ENCODE measurements at regions not wholly inside any gene's neighbourhood (a gene's known extent, or its start where the extent isn't known, plus 50 kb on each side); places are given as distances from the start of the nearest gene placed in this dataset.

DNA sequence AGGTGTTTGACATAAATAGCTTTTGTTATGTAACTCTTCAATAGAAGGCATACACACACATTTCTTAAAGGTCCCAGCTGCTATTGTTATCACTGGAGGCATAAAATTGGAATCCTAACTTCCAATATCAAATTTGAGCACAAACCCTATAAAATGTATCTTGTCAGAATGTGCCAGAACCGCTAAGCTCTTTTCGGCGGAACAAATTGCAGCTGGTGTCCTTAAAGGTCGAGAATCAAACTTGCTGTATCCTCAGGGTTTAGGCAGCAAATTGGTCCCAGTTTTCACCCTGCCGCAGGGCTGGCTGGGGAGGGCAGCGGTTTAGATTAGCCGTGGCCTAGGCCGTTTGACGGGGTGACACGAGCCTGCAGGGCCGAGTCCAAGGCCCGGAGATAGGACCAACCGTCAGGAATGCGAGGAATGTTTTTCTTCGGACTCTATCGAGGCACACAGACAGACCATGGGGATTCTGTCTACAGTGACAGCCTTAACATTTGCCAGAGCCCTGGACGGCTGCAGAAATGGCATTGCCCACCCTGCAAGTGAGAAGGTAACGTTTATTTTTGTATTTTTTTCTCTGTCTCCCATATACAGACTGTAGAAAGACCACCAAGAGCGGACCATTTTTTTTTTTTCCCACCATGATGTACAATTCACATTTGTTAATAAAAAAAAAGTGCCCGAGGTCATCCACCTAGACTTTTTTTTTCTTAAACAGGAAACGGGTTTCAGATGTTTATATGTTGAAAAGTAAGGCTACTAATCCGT, 297.1 kb downstream of the IRF8 start:
- intact Hi-C loops (cut with DNase I), result no loop called here
- H3K27me3 ChIP-seq, result no peaks in the 10 kb centered on the region
- DNase-seq, result no peak
- peak overlapping the region in 2 of 4 donors; percentile 18 to 32 for H3K4me3 ChIP-seq
- H3K27ac ChIP-seq, result peak overlapping the region; percentile 87 to 96 (median 92)
- TF ChIP-seq EP300 (IDR thresholded peaks at IDR 0.05) (no peak), POLR2AphosphoS5 (IDR thresholded peaks at IDR 0.05) (peak in 3 of 4 donors; percentile 17 to 32 (median 27))
- H3K36me3 ChIP-seq, result no peaks in the 10 kb centered on the region
- 53 to 54% methylated on average over 22 of the region's 22 CpGs for WGBS, 2 donors
- H3K9me3 ChIP-seq, result peaks cover 0 to 3% (median 0%) of the 10 kb centered on the region in 4 donors
- H3K4me1 ChIP-seq, result peaks cover 0 to 41% (median 35%) of the 10 kb centered on the region in 4 donors

DNA sequence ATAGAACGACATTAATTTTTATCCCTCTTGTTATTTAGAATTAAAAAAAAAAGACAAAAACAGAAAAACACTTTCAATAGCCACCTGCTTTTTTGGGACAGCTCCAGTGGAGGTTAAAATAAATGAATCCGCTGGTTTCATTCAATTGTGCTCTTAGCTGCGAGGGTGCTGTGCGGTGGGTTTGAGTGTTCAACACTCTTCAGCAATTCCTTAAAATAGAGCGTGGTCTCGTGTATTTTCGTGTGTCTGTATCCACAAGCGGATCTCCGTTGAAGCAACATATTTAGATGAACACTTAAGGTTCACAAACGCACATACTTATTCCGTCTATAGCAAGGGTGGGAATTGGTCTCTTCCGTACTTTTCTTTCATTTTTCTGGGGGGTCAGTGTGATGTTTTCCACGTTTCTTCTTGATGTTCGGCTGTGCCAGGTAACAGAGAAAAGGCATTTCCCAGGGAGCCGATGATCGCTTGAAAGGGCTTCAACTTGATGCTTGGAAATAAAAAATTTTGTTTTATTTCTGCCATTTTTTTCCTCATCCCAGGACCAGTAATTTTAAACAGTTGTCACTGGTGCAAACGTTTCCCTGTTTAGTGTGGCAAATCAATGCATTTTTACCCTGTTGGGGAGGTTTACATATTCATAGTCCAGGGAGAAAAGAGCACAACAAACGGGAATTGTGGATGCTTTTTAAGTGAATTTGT, 297.9 kb downstream of the IRF8 start:
- no peak for DNase-seq
- Histone ChIP-seq H3K36me3 (no peaks in the 10 kb centered on the region), H3K27ac (peak overlapping the region; percentile 87 to 96 (median 92)), H3K27me3 (no peaks in the 10 kb centered on the region), H3K4me1 (peaks cover 0 to 49% (median 43%) of the 10 kb centered on the region in 4 donors), H3K9me3 (peaks cover 0 to 3% (median 0%) of the 10 kb centered on the region in 4 donors), H3K4me3 (peak overlapping the region; percentile 1 to 32 (median 15))
- TF ChIP-seq, protein P1, sequence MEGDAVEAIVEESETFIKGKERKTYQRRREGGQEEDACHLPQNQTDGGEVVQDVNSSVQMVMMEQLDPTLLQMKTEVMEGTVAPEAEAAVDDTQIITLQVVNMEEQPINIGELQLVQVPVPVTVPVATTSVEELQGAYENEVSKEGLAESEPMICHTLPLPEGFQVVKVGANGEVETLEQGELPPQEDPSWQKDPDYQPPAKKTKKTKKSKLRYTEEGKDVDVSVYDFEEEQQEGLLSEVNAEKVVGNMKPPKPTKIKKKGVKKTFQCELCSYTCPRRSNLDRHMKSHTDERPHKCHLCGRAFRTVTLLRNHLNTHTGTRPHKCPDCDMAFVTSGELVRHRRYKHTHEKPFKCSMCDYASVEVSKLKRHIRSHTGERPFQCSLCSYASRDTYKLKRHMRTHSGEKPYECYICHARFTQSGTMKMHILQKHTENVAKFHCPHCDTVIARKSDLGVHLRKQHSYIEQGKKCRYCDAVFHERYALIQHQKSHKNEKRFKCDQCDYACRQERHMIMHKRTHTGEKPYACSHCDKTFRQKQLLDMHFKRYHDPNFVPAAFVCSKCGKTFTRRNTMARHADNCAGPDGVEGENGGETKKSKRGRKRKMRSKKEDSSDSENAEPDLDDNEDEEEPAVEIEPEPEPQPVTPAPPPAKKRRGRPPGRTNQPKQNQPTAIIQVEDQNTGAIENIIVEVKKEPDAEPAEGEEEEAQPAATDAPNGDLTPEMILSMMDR (IDR thresholded peaks at IDR 0.05), result no peak
- TF ChIP-seq POLR2A (IDR thresholded peaks at IDR 0.05) (no peak), EP300 (IDR thresholded peaks at IDR 0.05) (no peak), POLR2AphosphoS5 (IDR thresholded peaks at IDR 0.05) (no peak)
- intact Hi-C loops (cut with DNase I), result no loop called here
- WGBS, 2 donors, result 75 to 77% methylated on average over 18 of the region's 18 CpGs

DNA sequence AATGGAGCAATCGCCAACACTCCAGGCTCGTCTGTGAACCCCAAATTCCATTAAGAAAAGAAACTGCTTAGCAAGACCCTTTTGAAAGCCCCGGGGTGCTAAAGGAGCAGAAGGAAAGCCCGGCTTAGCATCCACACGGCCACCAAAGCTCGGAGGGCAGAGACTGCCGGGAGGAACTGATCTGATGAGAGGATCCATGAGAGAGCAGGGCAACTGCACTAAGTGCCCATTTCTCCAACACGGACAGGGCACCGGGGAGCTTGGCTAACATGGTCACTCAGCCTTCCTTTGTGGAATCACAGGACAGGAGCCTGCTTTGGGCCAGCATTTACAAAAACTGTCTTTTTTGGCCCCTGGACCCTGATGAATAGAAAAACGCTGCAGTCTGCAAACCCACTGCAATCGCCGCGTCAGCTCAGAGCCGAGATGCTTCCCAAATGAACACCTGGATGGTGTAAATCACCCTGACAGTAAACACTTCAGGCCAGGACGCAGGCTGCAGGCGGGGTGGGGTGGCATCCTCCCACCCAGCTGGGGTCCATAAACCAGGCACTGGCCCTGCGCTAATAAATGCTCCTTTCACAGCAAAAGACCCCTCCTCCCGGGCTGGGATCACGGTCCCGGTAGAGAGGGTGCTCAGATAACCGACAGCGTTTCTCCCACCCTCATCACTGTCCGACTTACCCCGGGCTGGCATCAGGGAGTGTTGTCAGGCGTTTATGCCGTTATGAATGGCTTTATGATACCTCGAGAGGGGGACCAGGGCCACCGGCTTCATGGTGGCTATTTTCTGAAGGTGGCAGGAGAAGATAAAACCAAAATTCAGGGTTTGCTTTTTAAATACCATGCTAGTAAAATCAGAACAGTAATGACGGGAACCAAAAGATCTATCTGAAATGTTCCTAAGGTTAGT, 299.5 kb downstream of the IRF8 start:
- H3K4me3 ChIP-seq, result peak overlapping the region; percentile 25 to 43 (median 34)
- WGBS, 2 donors, result 11 to 15% methylated on average over 29 of the region's 29 CpGs
- peaks cover 0 to 55% (median 48%) of the 10 kb centered on the region in 4 donors for H3K4me1 ChIP-seq
- TF ChIP-seq, protein P1 (IDR thresholded peaks at IDR 0.05), result no peak
- peak; percentile 47 to 87 (median 78) for TF ChIP-seq EP300 (IDR thresholded peaks at IDR 0.05)
- peak; percentile 87 to 93 (median 88) for TF ChIP-seq POLR2AphosphoS5 (IDR thresholded peaks at IDR 0.05)
- TF ChIP-seq POLR2A (IDR thresholded peaks at IDR 0.05), result peak in 1 of 2 donors; percentile 16
- no peaks in the 10 kb centered on the region for H3K27me3 ChIP-seq
- H3K27ac ChIP-seq, result peak overlapping the region; percentile 87 to 96 (median 92)
- no peaks in the 10 kb centered on the region for H3K36me3 ChIP-seq
- intact Hi-C loops (cut with DNase I), result loop anchor here (1.0 to 2.0 kb wide), 8 partner anchors 42 to 318 kb away; no protein-coding TSS in a partner anchor
- peak; percentile 83 for DNase-seq
- peaks cover 0 to 3% (median 0%) of the 10 kb centered on the region in 4 donors for H3K9me3 ChIP-seq

GRCh38 chr16:86199182-86199581, 300.2 kb downstream of the IRF8 start:
- 12 to 27% methylated on average over 7 of the region's 7 CpGs for WGBS, 2 donors
- intact Hi-C loops (cut with DNase I), result loop anchor here (1.0 to 2.0 kb wide), 7 partner anchors 42 to 318 kb away; no protein-coding TSS in a partner anchor
- H3K36me3 ChIP-seq, result no peaks in the 10 kb centered on the region
- DNase-seq, result no peak
- peak overlapping the region; percentile 87 to 96 (median 92) for H3K27ac ChIP-seq
- no peaks in the 10 kb centered on the region for H3K27me3 ChIP-seq
- H3K4me1 ChIP-seq, result peaks cover 0 to 55% (median 48%) of the 10 kb centered on the region in 4 donors
- TF ChIP-seq EP300 (IDR thresholded peaks at IDR 0.05) (peak in 2 of 4 donors; percentile 10 to 68), POLR2A (IDR thresholded peaks at IDR 0.05) (no peak), POLR2AphosphoS5 (IDR thresholded peaks at IDR 0.05) (peak; percentile 2 to 46 (median 24))
- H3K9me3 ChIP-seq, result no peaks in the 10 kb centered on the region
- H3K4me3 ChIP-seq, result peak overlapping the region; percentile 12 to 43 (median 34)

Measured in sigmoid colon (tissue), 6 donors.